ENCODE measurements at regions not wholly inside any gene's neighbourhood (a gene's known extent, or its start where the extent isn't known, plus 50 kb on each side); places are given as distances from the start of the nearest gene placed in this dataset.
"Not testable (repeated sequence)": the region's sequence is repeated elsewhere in the genome, so short reads cannot be mapped to it uniquely, and the experiment has no call there.

DNA sequence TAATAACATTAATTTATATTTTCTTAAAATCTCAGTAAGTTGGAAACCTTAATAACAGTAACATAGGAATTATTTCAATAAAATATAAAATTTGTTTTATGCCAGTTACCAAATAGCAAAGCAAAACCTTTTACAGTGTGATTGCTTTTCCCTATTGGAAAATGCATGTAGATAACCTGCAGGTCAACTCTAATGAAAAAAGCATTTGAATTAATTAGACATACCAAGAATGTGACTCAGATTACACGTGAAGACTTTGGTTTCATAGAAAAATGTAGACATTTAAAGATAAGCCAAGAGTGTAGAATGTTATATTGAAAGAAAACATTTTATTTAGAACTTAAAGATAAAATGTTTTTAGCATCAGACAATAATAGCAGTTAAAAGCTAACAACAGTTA, 888.1 kb downstream of the TMEM121 start:
- Histone ChIP-seq H3K4me2 (ENCODE audit: unreplicated experiment) (no peak overlapping the region), H3K4me1 (ENCODE audit: insufficient read depth) (no peaks in the 10 kb centered on the region), H3K9me3 (ENCODE audit: low read depth) (no peaks in the 10 kb centered on the region), H3K9ac (no peak overlapping the region), H3K9me2 (ENCODE audit: insufficient read depth) (no peaks in the 10 kb centered on the region), H3F3A (ENCODE audit: insufficient read depth) (no peaks in the 10 kb centered on the region), H3K79me2 (ENCODE audit: insufficient read depth) (no peaks in the 10 kb centered on the region), H4K20me1 (ENCODE audit: insufficient read depth) (no peaks in the 10 kb centered on the region), H3K4me3 (no peak overlapping the region), H3K27ac (no peak overlapping the region), H3K36me3 (ENCODE audit: low read depth) (no peaks in the 10 kb centered on the region), H3K27me3 (replicated peaks; ENCODE audit: insufficient read depth) (no peaks in the 10 kb centered on the region), H2AFZ (no peak overlapping the region)
- WGBS, 2 experiments (ENCODE audit: low coverage in 1 of 2, low lambda C conversion rate in 2 of 2, missing lambda C conversion rate in 2 of 2) = 7 to 11% methylated on average over 1 of the region's 1 CpG
- TF ChIP-seq EZH2phosphoT487 (IDR thresholded peaks at IDR 0.05; ENCODE audit: insufficient read depth, low read depth) (no peak), EZH2 (IDR thresholded peaks at IDR 0.05; ENCODE audit: insufficient read depth, poor library complexity, severe bottlenecking) (no peak)
- no peak for DNase-seq
- in situ Hi-C loops (cut with MboI) = no loop called here

GRCh38 chr14:106417224-106418049, 891.1 kb downstream of the TMEM121 start:
- WGBS, 2 experiments (ENCODE audit: low coverage in 1 of 2, low lambda C conversion rate in 2 of 2, missing lambda C conversion rate in 2 of 2) = 55 to 60% methylated on average over 13 of the region's 13 CpGs
- no peaks in the 10 kb centered on the region for H3K36me3 ChIP-seq (ENCODE audit: low read depth)
- no peaks in the 10 kb centered on the region for H3K79me2 ChIP-seq (ENCODE audit: insufficient read depth)
- H3K9me3 ChIP-seq (ENCODE audit: low read depth) = no peaks in the 10 kb centered on the region
- no peak overlapping the region for H2AFZ ChIP-seq
- DNase-seq = peak; percentile 14
- H3K27me3 ChIP-seq (replicated peaks; ENCODE audit: insufficient read depth) = no peaks in the 10 kb centered on the region
- H3K4me3 ChIP-seq = no peak overlapping the region
- no peak overlapping the region for H3K27ac ChIP-seq
- no peak overlapping the region for H3K9ac ChIP-seq
- TF ChIP-seq EZH2 (IDR thresholded peaks at IDR 0.05; ENCODE audit: insufficient read depth, poor library complexity, severe bottlenecking) = no peak
- no peak for TF ChIP-seq EZH2phosphoT487 (IDR thresholded peaks at IDR 0.05; ENCODE audit: insufficient read depth, low read depth)
- H3K9me2 ChIP-seq (ENCODE audit: insufficient read depth) = no peaks in the 10 kb centered on the region
- no peak overlapping the region for H3K4me2 ChIP-seq (ENCODE audit: unreplicated experiment)
- no peaks in the 10 kb centered on the region for H3K4me1 ChIP-seq (ENCODE audit: insufficient read depth)
- H4K20me1 ChIP-seq (ENCODE audit: insufficient read depth) = no peaks in the 10 kb centered on the region
- in situ Hi-C loops (cut with MboI) = no loop called here
- H3F3A ChIP-seq (ENCODE audit: insufficient read depth) = no peaks in the 10 kb centered on the region

DNA sequence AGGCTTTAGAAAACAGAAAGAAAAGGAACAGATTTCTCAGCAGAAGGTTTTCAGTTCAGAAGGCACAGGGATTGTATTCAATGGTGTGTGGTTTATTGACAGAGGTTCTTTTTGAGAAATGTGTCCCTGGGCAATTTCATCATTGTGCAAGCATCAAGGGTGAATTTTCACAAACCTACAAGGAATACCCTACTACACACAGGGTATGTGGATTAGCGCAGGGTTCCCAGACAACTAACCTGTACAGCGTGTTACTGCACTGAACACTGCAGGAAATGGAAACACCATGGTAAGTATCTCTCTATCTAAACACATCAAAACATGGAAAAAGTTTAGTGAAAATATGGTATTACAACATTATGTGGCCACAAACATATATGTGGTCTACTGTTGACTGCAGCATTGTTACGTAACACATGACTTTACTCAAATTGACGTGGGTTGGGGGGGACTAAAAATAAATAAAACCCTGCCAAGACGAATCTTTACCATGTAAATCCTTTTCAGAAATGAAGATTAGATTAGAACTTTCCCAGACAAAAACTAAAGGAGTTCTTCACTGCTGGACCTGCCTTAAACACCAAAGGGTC, 893.1 kb downstream of the TMEM121 start:
- no peaks in the 10 kb centered on the region for H3K4me1 ChIP-seq (ENCODE audit: insufficient read depth)
- H3K27me3 ChIP-seq (replicated peaks; ENCODE audit: insufficient read depth) = no peaks in the 10 kb centered on the region
- no peaks in the 10 kb centered on the region for H3K36me3 ChIP-seq (ENCODE audit: low read depth)
- H3K9me3 ChIP-seq (ENCODE audit: low read depth) = no peaks in the 10 kb centered on the region
- no peak for DNase-seq
- H4K20me1 ChIP-seq (ENCODE audit: insufficient read depth) = no peaks in the 10 kb centered on the region
- no peak overlapping the region for H3K4me3 ChIP-seq
- no peak overlapping the region for H3K9ac ChIP-seq
- 12 to 15% methylated on average over 5 of the region's 5 CpGs for WGBS, 2 experiments (ENCODE audit: low coverage in 1 of 2, low lambda C conversion rate in 2 of 2, missing lambda C conversion rate in 2 of 2)
- in situ Hi-C loops (cut with MboI) = no loop called here
- no peaks in the 10 kb centered on the region for H3F3A ChIP-seq (ENCODE audit: insufficient read depth)
- no peaks in the 10 kb centered on the region for H3K79me2 ChIP-seq (ENCODE audit: insufficient read depth)
- H3K9me2 ChIP-seq (ENCODE audit: insufficient read depth) = no peaks in the 10 kb centered on the region
- H3K4me2 ChIP-seq (ENCODE audit: unreplicated experiment) = no peak overlapping the region
- no peak overlapping the region for H3K27ac ChIP-seq
- no peak overlapping the region for H2AFZ ChIP-seq
- TF ChIP-seq EZH2phosphoT487 (IDR thresholded peaks at IDR 0.05; ENCODE audit: insufficient read depth, low read depth) (no peak), EZH2 (IDR thresholded peaks at IDR 0.05; ENCODE audit: insufficient read depth, poor library complexity, severe bottlenecking) (no peak)

GRCh38 chr14:106421431-106422033, 895.1 kb downstream of the TMEM121 start:
- not testable (repeated sequence) for H3K4me1 ChIP-seq (ENCODE audit: insufficient read depth)

More at GRCh38 chr14:106421431-106422033, 895.1 kb downstream of the TMEM121 start:
- H3F3A ChIP-seq (ENCODE audit: insufficient read depth); H3K36me3 ChIP-seq (ENCODE audit: low read depth); H2AFZ ChIP-seq; H3K9ac ChIP-seq; H4K20me1 ChIP-seq (ENCODE audit: insufficient read depth); H3K4me2 ChIP-seq (ENCODE audit: unreplicated experiment); H3K9me2 ChIP-seq (ENCODE audit: insufficient read depth); H3K9me3 ChIP-seq (ENCODE audit: low read depth); H3K4me3 ChIP-seq; in situ Hi-C loops (cut with MboI); H3K79me2 ChIP-seq (ENCODE audit: insufficient read depth); H3K27ac ChIP-seq; H3K27me3 ChIP-seq (replicated peaks; ENCODE audit: insufficient read depth): not testable (repeated sequence)
- WGBS, 2 experiments (ENCODE audit: low coverage in 1 of 2, low lambda C conversion rate in 2 of 2, missing lambda C conversion rate in 2 of 2) = 31 to 39% methylated on average over 17 to 20 of the region's 20 CpGs
- DNase-seq = peak; percentile 7
